ENCODE measurements at regions not wholly inside any gene's neighbourhood (a gene's known extent, or its start where the extent isn't known, plus 50 kb on each side); places are given as distances from the start of the nearest gene placed in this dataset.

DNA sequence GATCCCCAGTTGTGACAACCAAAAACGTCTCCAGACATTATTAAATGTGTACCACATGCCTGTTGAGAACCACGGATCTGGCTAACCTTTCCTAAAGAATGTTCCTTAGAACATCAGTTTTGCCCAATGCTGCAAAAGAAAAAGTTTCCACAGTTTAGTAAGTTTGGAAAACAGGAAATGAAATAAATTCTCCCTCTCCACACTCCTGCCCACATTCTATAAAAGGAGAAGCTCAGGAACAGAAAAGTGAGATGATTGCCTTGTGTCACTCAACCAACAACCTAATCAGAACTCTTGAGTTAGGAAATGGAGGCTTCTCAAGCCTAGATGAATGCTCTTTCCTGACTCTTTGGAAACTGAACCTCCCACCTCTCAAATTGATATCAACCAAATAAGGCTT, 56.1 kb upstream of the NFE2L2 start:
- no peak overlapping the region for H3K4me3 Mint-ChIP-seq
- Histone ChIP-seq H3K27ac (ENCODE audit: low read depth, low read length) (no peak overlapping the region), H3K9me3 (ENCODE audit: control insufficient read depth, low read length) (no peaks in the 10 kb centered on the region), H3K27me3 (ENCODE audit: control insufficient read depth, insufficient read depth, low read length, poor library complexity, severe bottlenecking) (no peaks in the 10 kb centered on the region), H3K9ac (ENCODE audit: extremely low read depth, low read length, poor library complexity, severe bottlenecking) (no peak overlapping the region), H3K4me3 (ENCODE audit: low read length) (no peak overlapping the region), H3K4me1 (ENCODE audit: control insufficient read depth, insufficient read depth, low read length) (no peaks in the 10 kb centered on the region), H3K36me3 (ENCODE audit: control insufficient read depth, insufficient read depth, low read length) (no peaks in the 10 kb centered on the region)
- TF ChIP-seq, protein P1, sequence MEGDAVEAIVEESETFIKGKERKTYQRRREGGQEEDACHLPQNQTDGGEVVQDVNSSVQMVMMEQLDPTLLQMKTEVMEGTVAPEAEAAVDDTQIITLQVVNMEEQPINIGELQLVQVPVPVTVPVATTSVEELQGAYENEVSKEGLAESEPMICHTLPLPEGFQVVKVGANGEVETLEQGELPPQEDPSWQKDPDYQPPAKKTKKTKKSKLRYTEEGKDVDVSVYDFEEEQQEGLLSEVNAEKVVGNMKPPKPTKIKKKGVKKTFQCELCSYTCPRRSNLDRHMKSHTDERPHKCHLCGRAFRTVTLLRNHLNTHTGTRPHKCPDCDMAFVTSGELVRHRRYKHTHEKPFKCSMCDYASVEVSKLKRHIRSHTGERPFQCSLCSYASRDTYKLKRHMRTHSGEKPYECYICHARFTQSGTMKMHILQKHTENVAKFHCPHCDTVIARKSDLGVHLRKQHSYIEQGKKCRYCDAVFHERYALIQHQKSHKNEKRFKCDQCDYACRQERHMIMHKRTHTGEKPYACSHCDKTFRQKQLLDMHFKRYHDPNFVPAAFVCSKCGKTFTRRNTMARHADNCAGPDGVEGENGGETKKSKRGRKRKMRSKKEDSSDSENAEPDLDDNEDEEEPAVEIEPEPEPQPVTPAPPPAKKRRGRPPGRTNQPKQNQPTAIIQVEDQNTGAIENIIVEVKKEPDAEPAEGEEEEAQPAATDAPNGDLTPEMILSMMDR (conservative IDR thresholded peaks at IDR 0.05): no peak
- no peak for DNase-seq
- H3K27me3 Mint-ChIP-seq (ENCODE audit: insufficient read depth): no peaks in the 10 kb centered on the region
- H3K9me3 Mint-ChIP-seq: no peaks in the 10 kb centered on the region
- H3K27ac Mint-ChIP-seq: no peak overlapping the region
- H3K36me3 Mint-ChIP-seq (ENCODE audit: low read depth): peaks cover 5% of the 10 kb centered on the region
- H3K4me1 Mint-ChIP-seq: peaks cover 10% of the 10 kb centered on the region
- 88 to 89% methylated on average over 1 to 2 of the region's 2 CpGs for WGBS, 2 experiments (ENCODE audit: insufficient coverage in 1 of 2, insufficient read length in 1 of 2)

DNA sequence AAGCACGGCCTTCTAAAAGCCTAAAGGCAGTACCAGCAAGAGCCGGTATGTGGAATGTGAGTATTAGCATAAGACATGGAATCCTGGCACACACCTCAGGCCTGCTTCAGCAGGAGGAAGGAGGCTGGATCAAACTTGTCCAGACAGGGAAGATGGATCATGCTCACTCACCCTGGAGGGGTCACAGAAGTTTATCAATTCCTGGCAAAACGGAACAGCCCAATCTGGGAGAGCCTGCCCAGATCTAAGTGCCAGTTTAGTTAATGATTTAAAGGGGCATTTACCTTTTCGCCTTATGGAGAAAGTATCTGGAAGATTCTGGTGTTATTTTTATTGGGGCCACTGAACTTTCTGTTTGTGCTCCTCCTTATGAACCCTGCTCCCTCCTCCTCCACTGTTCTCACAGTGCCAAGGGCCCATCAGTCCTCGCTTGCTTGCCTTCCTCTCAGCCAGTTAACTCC, 58.3 kb upstream of the NFE2L2 start:
- H3K27ac Mint-ChIP-seq: no peak overlapping the region
- no peak for DNase-seq
- Histone ChIP-seq H3K27me3 (ENCODE audit: control insufficient read depth, insufficient read depth, low read length, poor library complexity, severe bottlenecking) (no peaks in the 10 kb centered on the region), H3K9me3 (ENCODE audit: control insufficient read depth, low read length) (no peaks in the 10 kb centered on the region), H3K4me3 (ENCODE audit: low read length) (no peak overlapping the region), H3K36me3 (ENCODE audit: control insufficient read depth, insufficient read depth, low read length) (no peaks in the 10 kb centered on the region), H3K9ac (ENCODE audit: extremely low read depth, low read length, poor library complexity, severe bottlenecking) (no peak overlapping the region), H3K4me1 (ENCODE audit: control insufficient read depth, insufficient read depth, low read length) (no peaks in the 10 kb centered on the region), H3K27ac (ENCODE audit: low read depth, low read length) (no peak overlapping the region)
- no peak overlapping the region for H3K4me3 Mint-ChIP-seq
- peaks cover 10% of the 10 kb centered on the region for H3K4me1 Mint-ChIP-seq
- 83 to 90% methylated on average over 2 to 5 of the region's 5 CpGs for WGBS, 2 experiments (ENCODE audit: insufficient coverage in 1 of 2, insufficient read length in 1 of 2)
- TF ChIP-seq, protein P1 (conservative IDR thresholded peaks at IDR 0.05): no peak
- H3K9me3 Mint-ChIP-seq: no peaks in the 10 kb centered on the region
- H3K36me3 Mint-ChIP-seq (ENCODE audit: low read depth): peaks cover 5% of the 10 kb centered on the region
- no peaks in the 10 kb centered on the region for H3K27me3 Mint-ChIP-seq (ENCODE audit: insufficient read depth)

DNA sequence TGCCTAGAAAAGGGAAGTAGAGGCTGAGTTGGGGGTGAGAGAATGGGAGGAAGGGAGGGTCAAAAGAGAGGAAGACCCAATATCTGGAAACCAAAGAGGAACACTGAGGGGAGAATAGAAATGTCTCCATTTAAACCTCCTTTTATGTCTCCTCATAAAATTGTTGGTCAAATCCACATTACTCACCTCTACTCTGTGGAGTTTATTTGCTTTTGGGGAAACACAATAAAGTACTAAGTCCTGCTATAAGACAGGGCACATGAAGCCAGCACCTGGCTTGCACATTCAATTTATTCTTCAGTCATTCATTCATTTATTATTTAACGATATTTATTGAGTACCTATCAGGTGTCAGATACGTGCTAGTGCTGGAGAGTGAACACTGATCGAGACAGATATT, 60.3 kb upstream of the NFE2L2 start:
- WGBS, 2 experiments (ENCODE audit: insufficient coverage in 1 of 2, insufficient read length in 1 of 2): 96 to 97% methylated on average over 3 of the region's 3 CpGs
- Mint-ChIP-seq H3K27ac (no peak overlapping the region), H3K9me3 (no peaks in the 10 kb centered on the region), H3K36me3 (ENCODE audit: low read depth) (peaks cover 8% of the 10 kb centered on the region), H3K27me3 (ENCODE audit: insufficient read depth) (no peaks in the 10 kb centered on the region), H3K4me3 (no peak overlapping the region), H3K4me1 (peaks cover 10% of the 10 kb centered on the region)
- no peak overlapping the region for H3K9ac ChIP-seq (ENCODE audit: extremely low read depth, low read length, poor library complexity, severe bottlenecking)
- H3K27ac ChIP-seq (ENCODE audit: low read depth, low read length): no peak overlapping the region
- H3K9me3 ChIP-seq (ENCODE audit: control insufficient read depth, low read length): no peaks in the 10 kb centered on the region
- DNase-seq: no peak
- H3K4me3 ChIP-seq (ENCODE audit: low read length): no peak overlapping the region
- no peaks in the 10 kb centered on the region for H3K4me1 ChIP-seq (ENCODE audit: control insufficient read depth, insufficient read depth, low read length)
- no peaks in the 10 kb centered on the region for H3K36me3 ChIP-seq (ENCODE audit: control insufficient read depth, insufficient read depth, low read length)
- TF ChIP-seq, protein P1 (conservative IDR thresholded peaks at IDR 0.05): no peak
- no peaks in the 10 kb centered on the region for H3K27me3 ChIP-seq (ENCODE audit: control insufficient read depth, insufficient read depth, low read length, poor library complexity, severe bottlenecking)
